Stimulated activated CD4-positive, alpha-beta T cell treated with anti-CD3 and anti-CD28 coated beads, Interleukin-4, amount 100 ng/mL, for 24 hours (primary cell): ENCODE measurements at regions not wholly inside any gene's neighbourhood (a gene's known extent, or its start where the extent isn't known, plus 50 kb on each side); places are given as distances from the start of the nearest gene placed in this dataset.
"Not testable (repeated sequence)": the region's sequence is repeated elsewhere in the genome, so short reads cannot be mapped to it uniquely, and the experiment has no call there.

ENCODE experiments used
- DNase-seq: peaks from one replicate; pipeline ENCODE4 v3.0.0-alpha.2; 2020

- DNase-seq, result no peak
Observed at GRCh38 chr3:160098261-160098908, 109.8 kb downstream of the IL12A start.

- DNase-seq, result no peak
Observed at GRCh38 chr3:160098926-160099626, 110.4 kb downstream of the IL12A start.

GRCh38 chr3:160099834-160100233 lies 111.2 kb downstream of the IL12A start:
- DNase-seq, result no peak

GRCh38 chr3:160100610-160101009 lies 112.0 kb downstream of the IL12A start:
- no peak for DNase-seq

GRCh38 chr3:160102001-160102400 lies 113.4 kb downstream of the IL12A start:
- not testable (repeated sequence) for DNase-seq

- DNase-seq, result no peak
Observed at GRCh38 chr3:160103397-160103796, 114.8 kb downstream of the IL12A start.

GRCh38 chr3:160105907-160106584 lies 117.4 kb downstream of the IL12A start:
- DNase-seq, result no peak

GRCh38 chr3:160106905-160107861 lies 118.0 kb upstream of the C3orf80 start:
- no peak for DNase-seq

GRCh38 chr3:160108362-160108761 lies 116.9 kb upstream of the C3orf80 start:
- no peak for DNase-seq

GRCh38 chr3:160112481-160112880 lies 112.7 kb upstream of the C3orf80 start:
- no peak for DNase-seq

GRCh38 chr3:160112996-160113395 lies 112.2 kb upstream of the C3orf80 start:
- no peak for DNase-seq

GRCh38 chr3:160114355-160114995 lies 110.7 kb upstream of the C3orf80 start:
- DNase-seq, result no peak

GRCh38 chr3:160115387-160115786 lies 109.8 kb upstream of the C3orf80 start:
- DNase-seq, result no peak

GRCh38 chr3:160124224-160124623 lies 101.0 kb upstream of the C3orf80 start:
- no peak for DNase-seq

- no peak for DNase-seq
Observed at GRCh38 chr3:160125258-160125657, 100.0 kb upstream of the C3orf80 start.

GRCh38 chr3:160126051-160126450 lies 99.2 kb upstream of the C3orf80 start:
- no peak for DNase-seq

- DNase-seq, result no peak
Observed at GRCh38 chr3:160126761-160127160, 98.5 kb upstream of the C3orf80 start.

- DNase-seq, result no peak
Observed at GRCh38 chr3:160127308-160127707, 97.9 kb upstream of the C3orf80 start.

GRCh38 chr3:160128056-160128455 lies 97.2 kb upstream of the C3orf80 start:
- DNase-seq, result no peak

GRCh38 chr3:160129459-160130061 lies 95.7 kb upstream of the C3orf80 start:
- no peak for DNase-seq

- no peak for DNase-seq
Observed at GRCh38 chr3:160130071-160130470, 95.2 kb upstream of the C3orf80 start.

GRCh38 chr3:160130950-160131349 lies 94.3 kb upstream of the C3orf80 start:
- no peak for DNase-seq
